ENCODE measurements at regions not wholly inside any gene's neighbourhood (a gene's known extent, or its start where the extent isn't known, plus 50 kb on each side); places are given as distances from the start of the nearest gene placed in this dataset.

GRCh38 chr18:37787452-37787851, 221.9 kb upstream of the CELF4 start:
- no peak for TF ChIP-seq POLR2A (IDR thresholded peaks at IDR 0.05; ENCODE audit: extremely low read depth, insufficient read length)
- no peak for TF ChIP-seq CTCF (IDR thresholded peaks at IDR 0.05; ENCODE audit: low read depth, low read length)
- no peak for TF ChIP-seq MAX (IDR thresholded peaks at IDR 0.05; ENCODE audit: low read depth, low read length)
- no peak for TF ChIP-seq MYC (IDR thresholded peaks at IDR 0.05; ENCODE audit: low read depth, low read length)
